HEK293T (cell line): ENCODE measurements at regions not wholly inside any gene's neighbourhood (a gene's known extent, or its start where the extent isn't known, plus 50 kb on each side); places are given as distances from the start of the nearest gene placed in this dataset.

Experiments
- CTCF ChIA-PET: fragments of 350-600 bp; formaldehyde crosslinking; extraction: SDS; loops from one replicate; lab custom pipeline; 2021; ENCODE audit warnings: antibody characterized with exemption, inconsistent platforms; lab: Yijun Ruan, JAX
- POLR2A ChIA-PET: fragments of 350-600 bp; formaldehyde crosslinking; extraction: SDS; loops from one replicate; lab custom pipeline; 2020; ENCODE audit warnings: antibody characterized with exemption, inconsistent platforms; lab: Yijun Ruan, JAX
- DNase-seq: peaks from one replicate; pipeline ENCODE4 v3.0.0; 2012; ENCODE audit warnings: mixed read lengths; ENCODE audit errors: extremely low spot score
- ARNT ChIP-seq: fragments of 450-650 bp; IDR thresholded peaks from 2 replicates; pipeline ENCODE4 v1.6.1; 2017; ENCODE audit warnings: mild to moderate bottlenecking
- BHLHE40 ChIP-seq: fragments of 450-650 bp; IDR thresholded peaks from 2 replicates; pipeline ENCODE4 v1.6.1; 2016; ENCODE audit warnings: mild to moderate bottlenecking, moderate library complexity, borderline replicate concordance
- CTBP1 ChIP-seq: fragments of 450-650 bp; IDR thresholded peaks from 2 replicates; pipeline ENCODE4 v1.6.1; 2016; ENCODE audit warnings: borderline replicate concordance
- ELF4 ChIP-seq: fragments of 450-650 bp; IDR thresholded peaks from 2 replicates; pipeline ENCODE4 v1.6.1; 2017; ENCODE audit warnings: antibody characterized with exemption
- FOXA1 ChIP-seq: fragments of 450-650 bp; IDR thresholded peaks from 2 replicates; pipeline ENCODE4 v1.6.1; 2016; ENCODE audit warnings: mild to moderate bottlenecking
- FOXK2 ChIP-seq: fragments of 450-650 bp; IDR thresholded peaks from 2 replicates; pipeline ENCODE4 v1.6.1; 2016; ENCODE audit warnings: mild to moderate bottlenecking
- FOXM1 ChIP-seq: fragments of 450-650 bp; IDR thresholded peaks from 2 replicates; pipeline ENCODE4 v1.6.1; 2017; ENCODE audit warnings: mild to moderate bottlenecking, borderline replicate concordance
- HDGF ChIP-seq: fragments of 450-650 bp; IDR thresholded peaks from 2 replicates; pipeline ENCODE4 v1.6.1; 2017; ENCODE audit warnings: antibody characterized with exemption, borderline replicate concordance
- L3MBTL2 ChIP-seq: fragments of 450-650 bp; conservative IDR thresholded peaks from 2 replicates; pipeline ENCODE4 v1.6.1; 2016; ENCODE audit warnings: mild to moderate bottlenecking
- LEF1 ChIP-seq: fragments of 450-650 bp; IDR thresholded peaks from 2 replicates; pipeline ENCODE4 v1.6.1; 2017; ENCODE audit warnings: mild to moderate bottlenecking, borderline replicate concordance
- NFRKB ChIP-seq: fragments of 450-650 bp; IDR thresholded peaks from 2 replicates; pipeline ENCODE4 v1.6.1; 2016; ENCODE audit warnings: mild to moderate bottlenecking, moderate library complexity
- PKNOX1 ChIP-seq: fragments of 450-650 bp; IDR thresholded peaks from 2 replicates; pipeline ENCODE4 v1.6.1; 2016
- SP1 ChIP-seq: fragments of 450-650 bp; IDR thresholded peaks from 2 replicates; pipeline ENCODE4 v1.6.1; 2017
- SUZ12 ChIP-seq: fragments of 450-650 bp; IDR thresholded peaks from 2 replicates; pipeline ENCODE4 v1.6.1; 2016; ENCODE audit warnings: mild to moderate bottlenecking
- TARDBP ChIP-seq: fragments of 450-650 bp; IDR thresholded peaks from 2 replicates; pipeline ENCODE4 v1.6.1; 2016
- ZNF384 ChIP-seq: fragments of 450-650 bp; IDR thresholded peaks from 2 replicates; pipeline ENCODE4 v1.6.1; 2016

GRCh38 chr21:35212393-35213127, 163.5 kb upstream of the RUNX1 start:
- TF ChIP-seq ELF4 (no peak), L3MBTL2 (no peak), FOXM1 (no peak), ARNT (no peak), ZNF384 (no peak), FOXK2 (no peak), NFRKB (no peak), SP1 (no peak), HDGF (no peak), BHLHE40 (no peak), SUZ12 (no peak), FOXA1 (no peak), TARDBP (no peak), PKNOX1 (no peak), CTBP1 (no peak), LEF1 (no peak)
- DNase-seq: no peak

GRCh38 chr21:35211782-35212181, 162.7 kb upstream of the RUNX1 start:
- ChIA-PET CTCF (no interaction called here), POLR2A (no interaction called here)
- no peak for TF ChIP-seq LEF1
- TF ChIP-seq FOXK2: no peak
- no peak for TF ChIP-seq ARNT
- no peak for TF ChIP-seq NFRKB
- TF ChIP-seq FOXM1: no peak
- no peak for TF ChIP-seq CTBP1
- TF ChIP-seq FOXA1: no peak
- no peak for TF ChIP-seq SUZ12
- TF ChIP-seq TARDBP: no peak
- TF ChIP-seq SP1: no peak
- no peak for TF ChIP-seq L3MBTL2
- no peak for TF ChIP-seq PKNOX1
- TF ChIP-seq ZNF384: no peak
- no peak for TF ChIP-seq BHLHE40
- TF ChIP-seq HDGF: no peak
- TF ChIP-seq ELF4: no peak
- no peak for DNase-seq

More at GRCh38 chr21:35212393-35213127, 163.5 kb upstream of the RUNX1 start:
- CTCF ChIA-PET: no interaction called here
- POLR2A ChIA-PET: no interaction called here

- ChIA-PET POLR2A (no interaction called here), CTCF (no interaction called here)
- no peak for DNase-seq
- TF ChIP-seq ZNF384 (no peak), SUZ12 (no peak), L3MBTL2 (no peak), CTBP1 (no peak), HDGF (no peak), FOXA1 (no peak), LEF1 (no peak), SP1 (no peak), BHLHE40 (no peak), TARDBP (no peak), ARNT (no peak), ELF4 (no peak), FOXM1 (no peak), PKNOX1 (no peak), FOXK2 (no peak), NFRKB (no peak)
These were observed 161.0 kb upstream of the RUNX1 start for GRCh38 chr21:35210093-35210492.

- DNase-seq: no peak
- CTCF ChIA-PET: interaction anchor here (0.6 to 0.8 kb wide), 4 partner anchors 8 to 1209 kb away, joined by 3 to 5 read pairs (median 4); no protein-coding TSS in a partner anchor
- POLR2A ChIA-PET: no interaction called here
- TF ChIP-seq NFRKB: no peak
- no peak for TF ChIP-seq CTBP1
- no peak for TF ChIP-seq SUZ12
- no peak for TF ChIP-seq ARNT
These were observed 159.9 kb upstream of the RUNX1 start for GRCh38 chr21:35208810-35209517.

GRCh38 chr21:35208104-35208503, 159.0 kb upstream of the RUNX1 start:
- POLR2A ChIA-PET: no interaction called here
- DNase-seq: no peak
- CTCF ChIA-PET: interaction anchor here (0.8 kb wide), 1 partner anchor 9 kb away, joined by 4 read pairs; no protein-coding TSS in a partner anchor
- no peak for TF ChIP-seq PKNOX1
- no peak for TF ChIP-seq SP1
- TF ChIP-seq ARNT: no peak
- TF ChIP-seq ELF4: no peak
- no peak for TF ChIP-seq BHLHE40
- no peak for TF ChIP-seq TARDBP
